GM20000 (cell line): ENCODE measurements at regions not wholly inside any gene's neighbourhood (a gene's known extent, or its start where the extent isn't known, plus 50 kb on each side); places are given as distances from the start of the nearest gene placed in this dataset.

ENCODE experiments used
- DNase-seq: peaks from one replicate; pipeline ENCODE4 v3.0.0; 2012; ENCODE audit warnings: low spot score
- CTCF ChIP-seq: IDR thresholded peaks from 2 replicates; pipeline ENCODE4 v1.5.1; 2012; ENCODE audit warnings: mild to moderate bottlenecking, control low read depth; ENCODE audit errors: extremely low read depth, missing control alignments

- no peak for DNase-seq
- TF ChIP-seq CTCF: no peak
Measured at GRCh38 chr11:116070520-116070919, 566.3 kb upstream of the CADM1 start.

- DNase-seq: no peak
- no peak for TF ChIP-seq CTCF
Measured at GRCh38 chr11:116066777-116067176, 562.6 kb upstream of the CADM1 start.

- no peak for TF ChIP-seq CTCF
- no peak for DNase-seq
Measured at GRCh38 chr11:116065986-116066385, 561.8 kb upstream of the CADM1 start.

- no peak for DNase-seq
- TF ChIP-seq CTCF: no peak
Measured at GRCh38 chr11:116065191-116065895, 561.1 kb upstream of the CADM1 start.

- peak; percentile 27 for DNase-seq
Measured at GRCh38 chr11:116062490-116063171, 558.4 kb upstream of the CADM1 start.

GRCh38 chr11:116062129-116062489 is 557.9 kb upstream of the CADM1 start:
- no peak for TF ChIP-seq CTCF
- DNase-seq: no peak

More at GRCh38 chr11:116062490-116063171, 558.4 kb upstream of the CADM1 start:
- TF ChIP-seq CTCF: no peak

- no peak for TF ChIP-seq CTCF
- no peak for DNase-seq
Measured at GRCh38 chr11:116061322-116061721, 557.1 kb upstream of the CADM1 start.
